Subcutaneous abdominal adipose tissue (tissue), 5 donors: ENCODE measurements at regions not wholly inside any gene's neighbourhood (a gene's known extent, or its start where the extent isn't known, plus 50 kb on each side); places are given as distances from the start of the nearest gene placed in this dataset.
"Not testable (repeated sequence)": the region's sequence is repeated elsewhere in the genome, so short reads cannot be mapped to it uniquely, and the experiment has no call there.

ENCODE experiments used
- H3K27ac ChIP-seq: one replicate; pipeline ENCODE4 v1.7.0; 2013; ENCODE audit warnings: low read depth, mild to moderate bottlenecking, inconsistent platforms, low read length, moderate library complexity
- H3K27me3 ChIP-seq, 5 donors: one replicate each; pipeline ENCODE4 v1.7.0; 2013; ENCODE audit warnings: low read length in 5 of 5, inconsistent platforms in 1 of 5; ENCODE audit not compliant: control insufficient read depth in 5 of 5, insufficient read depth in 4 of 5
- H3K36me3 ChIP-seq, 5 donors: one replicate each; pipeline ENCODE4 v1.7.0; 2013; ENCODE audit warnings: low read length in 5 of 5; ENCODE audit not compliant: control insufficient read depth in 5 of 5, insufficient read depth in 5 of 5
- H3K4me1 ChIP-seq, 5 donors: one replicate each; pipeline ENCODE4 v1.7.0; 2013; ENCODE audit warnings: low read length in 5 of 5, mild to moderate bottlenecking in 3 of 5, moderate library complexity in 1 of 5; ENCODE audit not compliant: control insufficient read depth in 5 of 5, insufficient read depth in 5 of 5
- H3K4me3 ChIP-seq, 5 donors: one replicate each; pipeline ENCODE4 v1.7.0; 2013; ENCODE audit warnings: low read length in 5 of 5, low read depth in 1 of 5
- H3K9ac ChIP-seq, 5 donors: one replicate each; pipeline ENCODE4 v1.7.0; 2013; ENCODE audit warnings: low read length in 5 of 5, mild to moderate bottlenecking in 4 of 5, moderate library complexity in 3 of 5
- H3K9me3 ChIP-seq, 5 donors: one replicate each; pipeline ENCODE4 v1.7.0; 2013; ENCODE audit warnings: low read length in 5 of 5; ENCODE audit not compliant: control insufficient read depth in 5 of 5
- donor health status: healthy.
- donor health status: healthy.
- donor health status: healthy.
- donor health status: healthy.
- donor health status: healthy.

GRCh38 chr14:76280221-76280620, 95.7 kb upstream of the ESRRB start:
- Histone ChIP-seq H3K9me3 (no peaks in the 10 kb centered on the region), H3K9ac (no peak overlapping the region)

GRCh38 chr14:76282581-76282980, 93.4 kb upstream of the ESRRB start:
- Histone ChIP-seq H3K9ac (no peak overlapping the region), H3K27ac (no peak overlapping the region), H3K27me3 (peaks cover 0 to 4% (median 0%) of the 10 kb centered on the region in 5 donors), H3K4me3 (no peak overlapping the region), H3K4me1 (peaks cover 0 to 2% (median 0%) of the 10 kb centered on the region in 5 donors), H3K36me3 (no peaks in the 10 kb centered on the region), H3K9me3 (no peaks in the 10 kb centered on the region)

More at GRCh38 chr14:76280221-76280620, 95.7 kb upstream of the ESRRB start:
- H3K4me3 ChIP-seq, result no peak overlapping the region
- peaks cover 0 to 4% (median 0%) of the 10 kb centered on the region in 5 donors for H3K27me3 ChIP-seq
- H3K27ac ChIP-seq, result no peak overlapping the region
- H3K4me1 ChIP-seq, result no peaks in the 10 kb centered on the region
- no peaks in the 10 kb centered on the region for H3K36me3 ChIP-seq

- H3K9me3 ChIP-seq, result no peaks in the 10 kb centered on the region
- peaks cover 0 to 11% (median 0%) of the 10 kb centered on the region in 5 donors for H3K4me1 ChIP-seq
- no peak overlapping the region for H3K27ac ChIP-seq
- H3K4me3 ChIP-seq, result no peak overlapping the region
- no peak overlapping the region for H3K9ac ChIP-seq
- H3K36me3 ChIP-seq, result no peaks in the 10 kb centered on the region
- H3K27me3 ChIP-seq, result no peaks in the 10 kb centered on the region
Observed at GRCh38 chr14:76287063-76287462, 88.9 kb upstream of the ESRRB start.

- Histone ChIP-seq H3K27me3 (no peaks in the 10 kb centered on the region), H3K9me3 (no peaks in the 10 kb centered on the region), H3K27ac (no peak overlapping the region), H3K4me3 (no peak overlapping the region), H3K36me3 (no peaks in the 10 kb centered on the region), H3K9ac (no peak overlapping the region), H3K4me1 (peaks cover 0 to 11% (median 0%) of the 10 kb centered on the region in 5 donors)
Observed at GRCh38 chr14:76289276-76289675, 86.7 kb upstream of the ESRRB start.

GRCh38 chr14:76292561-76292960, 83.4 kb upstream of the ESRRB start:
- no peak overlapping the region for H3K9ac ChIP-seq
- peaks cover 0 to 10% (median 0%) of the 10 kb centered on the region in 5 donors for H3K4me1 ChIP-seq
- H3K4me3 ChIP-seq, result no peak overlapping the region
- H3K36me3 ChIP-seq, result no peaks in the 10 kb centered on the region
- H3K27ac ChIP-seq, result no peak overlapping the region
- H3K27me3 ChIP-seq, result no peaks in the 10 kb centered on the region
- H3K9me3 ChIP-seq, result no peaks in the 10 kb centered on the region

- H3K27ac ChIP-seq, result no peak overlapping the region
- H3K4me1 ChIP-seq, result peaks cover 0 to 3% (median 0%) of the 10 kb centered on the region in 5 donors
- H3K27me3 ChIP-seq, result no peaks in the 10 kb centered on the region
- no peak overlapping the region for H3K4me3 ChIP-seq
- H3K9ac ChIP-seq, result no peak overlapping the region
- H3K9me3 ChIP-seq, result no peaks in the 10 kb centered on the region
- no peaks in the 10 kb centered on the region for H3K36me3 ChIP-seq
Observed at GRCh38 chr14:76293221-76293620, 82.7 kb upstream of the ESRRB start.

- H3K4me3 ChIP-seq, result no peak overlapping the region
Observed at GRCh38 chr14:76293923-76294322, 82.0 kb upstream of the ESRRB start.

GRCh38 chr14:76294876-76295275, 81.1 kb upstream of the ESRRB start:
- Histone ChIP-seq H3K27ac (no peak overlapping the region), H3K9ac (no peak overlapping the region), H3K27me3 (no peaks in the 10 kb centered on the region), H3K9me3 (no peaks in the 10 kb centered on the region), H3K36me3 (no peaks in the 10 kb centered on the region), H3K4me1 (no peaks in the 10 kb centered on the region), H3K4me3 (no peak overlapping the region)

More at GRCh38 chr14:76293923-76294322, 82.0 kb upstream of the ESRRB start:
- Histone ChIP-seq H3K4me1 (no peaks in the 10 kb centered on the region), H3K36me3 (no peaks in the 10 kb centered on the region), H3K27me3 (no peaks in the 10 kb centered on the region), H3K9ac (no peak overlapping the region), H3K27ac (no peak overlapping the region), H3K9me3 (no peaks in the 10 kb centered on the region)

- Histone ChIP-seq H3K4me3 (no peak overlapping the region), H3K9me3 (no peaks in the 10 kb centered on the region), H3K27me3 (peaks cover 0 to 3% (median 0%) of the 10 kb centered on the region in 5 donors), H3K36me3 (no peaks in the 10 kb centered on the region), H3K9ac (no peak overlapping the region), H3K4me1 (no peaks in the 10 kb centered on the region), H3K27ac (no peak overlapping the region)
Observed at GRCh38 chr14:76298896-76299295, 77.0 kb upstream of the ESRRB start.

GRCh38 chr14:76303188-76303587, 72.7 kb upstream of the ESRRB start:
- H3K27ac ChIP-seq, H3K36me3 ChIP-seq, H3K9ac ChIP-seq, H3K9me3 ChIP-seq, H3K4me3 ChIP-seq, H3K4me1 ChIP-seq, H3K27me3 ChIP-seq: not testable (repeated sequence)
